ENCODE measurements at regions not wholly inside any gene's neighbourhood (a gene's known extent, or its start where the extent isn't known, plus 50 kb on each side); places are given as distances from the start of the nearest gene placed in this dataset.

DNA sequence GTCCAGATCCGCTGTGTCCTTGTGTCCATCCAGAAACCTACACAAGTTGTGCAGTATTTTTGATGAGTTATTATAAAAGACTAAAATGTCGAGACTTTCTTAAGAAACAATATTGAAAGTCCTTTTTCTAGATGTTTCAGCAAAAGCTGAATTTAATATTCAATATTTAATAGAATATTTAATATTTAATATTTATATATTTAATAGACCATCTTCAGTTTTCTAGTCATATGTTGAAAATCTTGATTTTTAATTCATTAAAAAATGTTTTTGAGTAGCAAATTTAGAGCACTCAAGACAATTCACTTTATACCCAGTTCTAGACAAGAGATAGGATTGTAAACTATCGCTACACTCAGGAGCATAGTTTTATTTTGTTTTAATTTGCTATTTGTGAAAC lies 447.8 kb downstream of the SLITRK5 start:
- TF ChIP-seq RBM22 (IDR thresholded peaks at IDR 0.05; ENCODE audit: low read depth, low read length, poor library complexity, severe bottlenecking) (no peak), ZNF274 (IDR thresholded peaks at IDR 0.05; ENCODE audit: borderline replicate concordance, low read depth, low read length) (no peak), PTTG1 (tag; IDR thresholded peaks at IDR 0.05; ENCODE audit: low read depth) (no peak), FOS (IDR thresholded peaks at IDR 0.05; ENCODE audit: extremely low read depth, insufficient read length) (no peak), JUN (IDR thresholded peaks at IDR 0.05; ENCODE audit: borderline replicate concordance, low read depth, low read length) (no peak), JUN (CRISPR knock-in tag; IDR thresholded peaks at IDR 0.05; ENCODE audit: borderline replicate concordance) (no peak), TCF7L2 (IDR thresholded peaks at IDR 0.05; ENCODE audit: low read depth, low read length) (no peak), POLR2A (conservative IDR thresholded peaks at IDR 0.05) (no peak), SMC3 (conservative IDR thresholded peaks at IDR 0.05; ENCODE audit: insufficient read depth, low read depth, low read length) (no peak), PCBP1 (IDR thresholded peaks at IDR 0.05; ENCODE audit: low read depth, low read length, poor library complexity, severe bottlenecking) (no peak), NUFIP1 (IDR thresholded peaks at IDR 0.05; ENCODE audit: partially characterized antibody) (no peak), TEAD4 (IDR thresholded peaks at IDR 0.05; ENCODE audit: low read length) (no peak), TEAD4 (CRISPR knock-in tag; IDR thresholded peaks at IDR 0.05; ENCODE audit: borderline replicate concordance) (no peak), LARP7 (IDR thresholded peaks at IDR 0.05) (no peak)

Measured in K562 (cell line).